ENCODE measurements at regions not wholly inside any gene's neighbourhood (a gene's known extent, or its start where the extent isn't known, plus 50 kb on each side); places are given as distances from the start of the nearest gene placed in this dataset.

DNA sequence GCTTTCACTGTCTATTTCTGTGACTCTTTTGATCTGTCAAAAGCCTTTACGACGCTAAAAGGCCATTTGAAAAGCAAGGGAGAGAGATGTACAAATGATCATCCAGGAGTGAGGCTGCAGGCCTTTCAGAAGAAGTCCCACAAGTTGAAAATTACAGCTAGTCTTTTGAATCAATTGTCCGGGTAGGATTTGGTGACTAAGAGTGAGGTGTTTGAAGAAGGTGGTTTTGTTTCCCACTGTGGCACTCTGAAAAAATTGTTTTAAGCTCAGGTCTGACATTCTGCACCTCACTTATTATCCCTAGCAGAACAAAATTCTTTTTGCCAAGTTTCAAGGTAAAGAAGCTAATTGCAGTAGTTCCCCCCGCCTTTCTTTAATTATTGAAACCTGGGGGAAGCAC, 50.8 kb upstream of the TMEM108 start:
- TF ChIP-seq EZH2phosphoT487 (IDR thresholded peaks at IDR 0.05; ENCODE audit: borderline replicate concordance, low read length) = no peak
- TF ChIP-seq CTCF (conservative IDR thresholded peaks at IDR 0.05; ENCODE audit: low read depth, low read length) = no peak
